OCI-LY1 (cell line): ENCODE measurements at regions not wholly inside any gene's neighbourhood (a gene's known extent, or its start where the extent isn't known, plus 50 kb on each side); places are given as distances from the start of the nearest gene placed in this dataset.

Experiments
- CTCF ChIP-seq: fragments of 200-600 bp; sonication (generic), shearing (Covaris generic); IDR thresholded peaks from 2 replicates; pipeline ENCODE4 v1.5.1; 2017; ENCODE audit warnings: mild to moderate bottlenecking, antibody characterized with exemption, low read length, moderate library complexity, mixed read lengths
- EZH2 ChIP-seq: fragments of 200-600 bp; sonication (generic), shearing (Covaris generic); IDR thresholded peaks from 2 replicates; pipeline ENCODE4 v1.8.0; 2017; ENCODE audit warnings: borderline replicate concordance, mixed run types, mild to moderate bottlenecking, antibody characterized with exemption, low read length, moderate library complexity, mixed read lengths

DNA sequence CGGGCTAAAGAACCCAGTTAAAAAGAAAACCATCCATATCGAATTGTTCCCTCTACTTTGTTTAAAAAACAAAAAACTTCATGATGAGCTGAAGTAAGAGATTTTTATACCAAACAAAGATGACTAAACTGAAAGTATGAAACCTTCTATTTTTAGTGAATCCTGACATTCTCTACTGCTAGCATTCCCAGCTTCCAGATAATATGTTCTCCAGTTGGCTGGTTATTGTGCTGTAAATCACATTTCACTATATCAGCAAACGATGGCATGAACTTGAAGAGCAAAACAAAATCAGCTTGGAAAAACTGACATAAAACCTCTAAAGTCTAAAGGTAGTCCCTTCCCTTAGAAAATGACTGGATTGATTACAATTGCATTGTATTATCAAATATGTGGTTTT, 68.1 kb upstream of the APP start:
- TF ChIP-seq CTCF (no peak), EZH2 (no peak)
